Neutrophil (primary cell): ENCODE measurements at regions not wholly inside any gene's neighbourhood (a gene's known extent, or its start where the extent isn't known, plus 50 kb on each side); places are given as distances from the start of the nearest gene placed in this dataset.
A peak's percentile ranks its signal among the peaks of the same experiment; 100 is the strongest.

Experiments
- H3K27ac ChIP-seq: fragments of 200-600 bp; sonication (generic); 2 replicates; pipeline ENCODE4 v1.5.1; 2016; ENCODE audit warnings: mild to moderate bottlenecking, moderate library complexity
- H3K27me3 ChIP-seq: fragments of 200-600 bp; sonication (generic); 2 replicates; pipeline ENCODE4 v1.6.0; 2016; ENCODE audit warnings: mild to moderate bottlenecking
- H3K36me3 ChIP-seq: fragments of 200-600 bp; sonication (generic); 2 replicates; pipeline ENCODE4 v1.5.1; 2017
- H3K4me1 ChIP-seq, 2 experiments: fragments of 200-600 bp in 1 of 2; sonication (generic) in 1 of 2; 1 replicate in 1 of 2; 2 replicates in 1 of 2; pipeline versions ENCODE4 v1.5.1 to v1.6.1; 2013 to 2016; ENCODE audit warnings: low read depth in 1 of 2, low read length in 1 of 2, mild to moderate bottlenecking in 1 of 2, moderate library complexity in 1 of 2; ENCODE audit not compliant: control insufficient read depth in 1 of 2, insufficient read depth in 1 of 2
- H3K4me3 ChIP-seq, 2 experiments: fragments of 200-600 bp in 1 of 2; sonication (generic) in 1 of 2; 1 replicate in 1 of 2; 2 replicates in 1 of 2; pipeline ENCODE4 v1.5.1; 2013 to 2016; ENCODE audit warnings: low read depth in 1 of 2, low read length in 1 of 2, mild to moderate bottlenecking in 1 of 2, moderate library complexity in 1 of 2
- H3K9me3 ChIP-seq: fragments of 200-600 bp; sonication (generic); 2 replicates; pipeline ENCODE4 v1.5.1; 2016
- TF ChIP-seq, protein P1 (sequence below): fragments of 200-600 bp; sonication (generic); IDR thresholded peaks from 2 replicates; pipeline ENCODE4 v1.5.1; 2016; ENCODE audit warnings: antibody characterized with exemption

- Histone ChIP-seq H3K36me3 (no peaks in the 10 kb centered on the region), H3K4me3 (no peak overlapping the region), H3K9me3 (no peaks in the 10 kb centered on the region), H3K27me3 (no peaks in the 10 kb centered on the region), H3K27ac (no peak overlapping the region), H3K4me1 (no peaks in the 10 kb centered on the region)
- TF ChIP-seq, protein P1, sequence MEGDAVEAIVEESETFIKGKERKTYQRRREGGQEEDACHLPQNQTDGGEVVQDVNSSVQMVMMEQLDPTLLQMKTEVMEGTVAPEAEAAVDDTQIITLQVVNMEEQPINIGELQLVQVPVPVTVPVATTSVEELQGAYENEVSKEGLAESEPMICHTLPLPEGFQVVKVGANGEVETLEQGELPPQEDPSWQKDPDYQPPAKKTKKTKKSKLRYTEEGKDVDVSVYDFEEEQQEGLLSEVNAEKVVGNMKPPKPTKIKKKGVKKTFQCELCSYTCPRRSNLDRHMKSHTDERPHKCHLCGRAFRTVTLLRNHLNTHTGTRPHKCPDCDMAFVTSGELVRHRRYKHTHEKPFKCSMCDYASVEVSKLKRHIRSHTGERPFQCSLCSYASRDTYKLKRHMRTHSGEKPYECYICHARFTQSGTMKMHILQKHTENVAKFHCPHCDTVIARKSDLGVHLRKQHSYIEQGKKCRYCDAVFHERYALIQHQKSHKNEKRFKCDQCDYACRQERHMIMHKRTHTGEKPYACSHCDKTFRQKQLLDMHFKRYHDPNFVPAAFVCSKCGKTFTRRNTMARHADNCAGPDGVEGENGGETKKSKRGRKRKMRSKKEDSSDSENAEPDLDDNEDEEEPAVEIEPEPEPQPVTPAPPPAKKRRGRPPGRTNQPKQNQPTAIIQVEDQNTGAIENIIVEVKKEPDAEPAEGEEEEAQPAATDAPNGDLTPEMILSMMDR, result no peak
Measured at GRCh38 chr11:29361369-29361768, 655.5 kb downstream of the KCNA4 start.

GRCh38 chr11:29353833-29354232 lies 663.0 kb downstream of the KCNA4 start:
- Histone ChIP-seq H3K36me3 (no peaks in the 10 kb centered on the region), H3K27me3 (no peaks in the 10 kb centered on the region), H3K9me3 (no peaks in the 10 kb centered on the region), H3K4me1 (no peaks in the 10 kb centered on the region), H3K4me3 (no peak overlapping the region), H3K27ac (no peak overlapping the region)
- TF ChIP-seq, protein P1, result no peak

- H3K9me3 ChIP-seq, result no peaks in the 10 kb centered on the region
- TF ChIP-seq, protein P1, result no peak
Measured at GRCh38 chr11:29352273-29352795, 664.5 kb downstream of the KCNA4 start.

DNA sequence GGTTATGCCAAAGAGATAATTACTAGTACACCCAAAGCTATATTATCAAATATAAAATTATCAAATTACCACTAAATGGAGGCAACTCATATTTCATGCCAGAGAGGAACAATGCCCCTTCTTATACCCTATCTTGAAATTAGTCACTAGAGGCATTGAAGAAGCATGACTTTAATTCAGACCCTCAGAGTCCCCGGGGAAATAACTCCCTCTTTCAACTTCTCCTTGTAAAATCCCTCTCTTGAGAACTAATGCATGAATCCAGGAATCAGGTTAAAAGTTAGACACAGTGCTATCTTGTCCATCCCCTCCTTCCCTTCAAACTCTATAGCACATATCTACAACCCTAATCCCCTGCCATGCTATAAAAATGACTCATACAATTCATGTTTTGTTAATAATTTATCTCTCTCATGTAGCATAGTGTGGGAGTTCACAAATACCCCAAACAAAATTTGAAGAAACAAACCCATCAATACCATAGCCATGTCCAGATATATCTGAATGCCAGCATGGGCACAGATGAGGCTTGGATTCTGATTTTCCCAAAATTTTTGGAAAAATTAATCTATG lies 665.4 kb downstream of the KCNA4 start:
- no peaks in the 10 kb centered on the region for H3K36me3 ChIP-seq
- H3K27ac ChIP-seq, result no peak overlapping the region
- no peaks in the 10 kb centered on the region for H3K27me3 ChIP-seq
- H3K4me3 ChIP-seq, result no peak overlapping the region
- H3K9me3 ChIP-seq, result no peaks in the 10 kb centered on the region
- H3K4me1 ChIP-seq, result no peaks in the 10 kb centered on the region
- TF ChIP-seq, protein P1, result no peak

More at GRCh38 chr11:29352273-29352795, 664.5 kb downstream of the KCNA4 start:
- Histone ChIP-seq H3K27me3 (no peaks in the 10 kb centered on the region), H3K27ac (no peak overlapping the region), H3K4me1 (no peaks in the 10 kb centered on the region), H3K4me3 (no peak overlapping the region), H3K36me3 (no peaks in the 10 kb centered on the region)

DNA sequence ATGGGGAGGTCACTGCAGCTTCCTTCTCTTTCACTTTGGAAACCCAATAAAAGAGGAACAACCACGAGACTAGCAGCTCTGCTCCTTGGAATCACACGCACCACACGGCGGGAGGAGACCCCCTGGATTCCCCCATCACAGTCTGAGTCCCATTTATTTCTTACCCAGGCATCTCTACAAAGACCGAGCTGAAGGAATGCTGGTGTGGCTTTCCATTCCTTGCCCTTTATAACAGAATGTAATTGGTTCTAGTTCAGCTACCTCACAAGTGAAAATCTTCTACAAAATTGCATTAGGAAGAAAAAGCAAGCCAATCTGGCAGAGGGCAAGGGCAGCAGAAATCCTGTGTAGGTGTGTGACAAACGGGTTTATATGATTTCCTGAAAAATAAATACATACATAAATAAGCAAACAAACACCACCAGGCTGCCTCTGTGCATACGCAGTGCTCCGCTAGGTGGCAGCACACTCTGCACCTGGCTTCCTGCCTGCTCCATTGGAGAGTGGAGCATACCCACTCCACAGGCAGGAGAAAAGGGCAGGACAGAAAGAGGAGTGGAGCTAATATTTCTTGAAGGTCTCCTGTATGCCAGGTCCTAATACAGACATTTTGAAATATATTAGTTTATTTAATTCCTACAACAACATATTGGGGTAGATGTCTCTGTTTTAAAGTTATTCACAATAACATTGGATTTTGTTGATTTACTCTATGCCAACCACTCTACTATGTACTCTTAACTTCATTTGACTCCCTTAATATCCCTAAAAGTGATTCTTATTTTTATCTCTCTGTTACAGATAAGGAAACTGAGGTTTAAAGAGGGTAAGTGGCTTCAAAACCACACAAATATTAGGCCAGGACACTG lies 673.1 kb downstream of the KCNA4 start:
- H3K27ac ChIP-seq, result no peak overlapping the region
- H3K36me3 ChIP-seq, result no peaks in the 10 kb centered on the region
- no peak overlapping the region for H3K4me3 ChIP-seq
- no peaks in the 10 kb centered on the region for H3K27me3 ChIP-seq
- TF ChIP-seq, protein P1, result peak; percentile 10
- no peaks in the 10 kb centered on the region for H3K9me3 ChIP-seq
- no peaks in the 10 kb centered on the region for H3K4me1 ChIP-seq
